GM18505 (cell line): ENCODE measurements at regions not wholly inside any gene's neighbourhood (a gene's known extent, or its start where the extent isn't known, plus 50 kb on each side); places are given as distances from the start of the nearest gene placed in this dataset.

Experiments
- ATAC-seq: cut with Tn5 transposase; IDR thresholded peaks from one replicate; pipeline ENCODE4 v1.9.1; 2021; ENCODE audit not compliant: unreplicated experiment
- POLR2A ChIP-seq: IDR thresholded peaks from 4 replicates; pipeline ENCODE4 v1.6.1; 2011; ENCODE audit warnings: borderline replicate concordance; ENCODE audit not compliant: insufficient read depth, insufficient read length; ENCODE audit errors: extremely low read depth

- TF ChIP-seq POLR2A = no peak
- no peak for ATAC-seq
Measured at GRCh38 chrX:20529711-20530110, 263.0 kb upstream of the RPS6KA3 start.

GRCh38 chrX:20529301-20529700 is 262.6 kb upstream of the RPS6KA3 start:
- no peak for TF ChIP-seq POLR2A
- no peak for ATAC-seq

GRCh38 chrX:20527558-20528011 is 260.9 kb upstream of the RPS6KA3 start:
- no peak for TF ChIP-seq POLR2A
- ATAC-seq = peak; percentile 58

GRCh38 chrX:20527041-20527440 is 260.3 kb upstream of the RPS6KA3 start:
- no peak for ATAC-seq
- no peak for TF ChIP-seq POLR2A

- peak; percentile 45 for ATAC-seq
- no peak for TF ChIP-seq POLR2A
Measured at GRCh38 chrX:20523626-20524312, 257.1 kb upstream of the RPS6KA3 start.

- TF ChIP-seq POLR2A = no peak
- ATAC-seq = no peak
Measured at GRCh38 chrX:20522420-20522819, 255.7 kb upstream of the RPS6KA3 start.

GRCh38 chrX:20521222-20521621 is 254.5 kb upstream of the RPS6KA3 start:
- no peak for TF ChIP-seq POLR2A
- no peak for ATAC-seq

- no peak for ATAC-seq
- TF ChIP-seq POLR2A = no peak
Measured at GRCh38 chrX:20519826-20520225, 253.1 kb upstream of the RPS6KA3 start.

- no peak for TF ChIP-seq POLR2A
- no peak for ATAC-seq
Measured at GRCh38 chrX:20519146-20519545, 252.4 kb upstream of the RPS6KA3 start.

- ATAC-seq = no peak
- TF ChIP-seq POLR2A = no peak
Measured at GRCh38 chrX:20517565-20517964, 250.9 kb upstream of the RPS6KA3 start.

GRCh38 chrX:20515841-20516461 is 249.2 kb upstream of the RPS6KA3 start:
- no peak for TF ChIP-seq POLR2A
- ATAC-seq = peak; percentile 98

GRCh38 chrX:20514358-20514757 is 247.6 kb upstream of the RPS6KA3 start:
- TF ChIP-seq POLR2A = no peak
- ATAC-seq = no peak

- no peak for TF ChIP-seq POLR2A
- ATAC-seq = no peak
Measured at GRCh38 chrX:20513185-20513584, 246.5 kb upstream of the RPS6KA3 start.

GRCh38 chrX:20511792-20512191 is 245.1 kb upstream of the RPS6KA3 start:
- no peak for ATAC-seq
- TF ChIP-seq POLR2A = no peak
